GM21786 (cell line): ENCODE measurements at regions not wholly inside any gene's neighbourhood (a gene's known extent, or its start where the extent isn't known, plus 50 kb on each side); places are given as distances from the start of the nearest gene placed in this dataset.

Source experiments
- ATAC-seq: cut with Tn5 transposase; IDR thresholded peaks from one replicate; pipeline ENCODE4 v1.9.1; 2021; ENCODE audit not compliant: unreplicated experiment

DNA sequence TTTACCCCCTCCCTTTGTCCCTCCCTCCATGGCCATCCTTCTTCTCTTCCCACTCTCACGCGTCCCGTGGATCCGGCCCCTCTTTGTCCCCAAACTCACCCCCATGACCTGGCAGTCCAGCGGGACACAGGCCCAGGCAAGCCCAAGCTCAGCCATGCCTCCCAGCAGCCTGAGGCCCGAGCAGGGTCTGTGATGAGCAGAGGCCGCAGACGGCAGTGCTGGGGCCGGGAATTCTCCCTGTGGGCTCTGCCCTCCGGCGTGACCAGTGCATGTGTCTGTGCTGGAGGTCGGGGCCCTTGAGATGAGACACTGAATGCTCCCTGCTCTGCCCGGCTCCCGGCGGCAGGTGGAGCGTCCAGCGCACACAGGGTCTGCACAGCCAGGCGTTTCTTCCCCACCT, 237.9 kb downstream of the BRD1 start:
- no peak for ATAC-seq

DNA sequence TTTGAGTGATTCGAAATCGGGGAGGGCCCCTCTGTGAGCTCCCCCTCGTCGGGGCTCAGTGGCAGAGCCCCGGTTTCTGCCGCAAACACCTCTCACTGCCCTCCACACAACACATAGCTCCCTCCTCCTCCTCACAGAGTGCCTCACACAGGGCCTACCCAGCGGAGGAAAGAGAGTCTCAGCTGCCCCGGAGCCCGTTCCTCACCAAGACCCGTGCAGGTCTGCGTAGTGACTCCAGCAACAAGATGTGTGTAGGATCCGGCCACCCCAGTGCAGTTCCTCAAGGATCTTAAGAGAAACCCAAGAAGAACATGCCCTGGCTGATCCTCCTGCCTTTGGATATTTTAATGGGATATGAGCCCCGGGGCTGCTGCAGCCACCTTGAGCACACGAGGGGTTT, 238.4 kb downstream of the BRD1 start:
- ATAC-seq = no peak

DNA sequence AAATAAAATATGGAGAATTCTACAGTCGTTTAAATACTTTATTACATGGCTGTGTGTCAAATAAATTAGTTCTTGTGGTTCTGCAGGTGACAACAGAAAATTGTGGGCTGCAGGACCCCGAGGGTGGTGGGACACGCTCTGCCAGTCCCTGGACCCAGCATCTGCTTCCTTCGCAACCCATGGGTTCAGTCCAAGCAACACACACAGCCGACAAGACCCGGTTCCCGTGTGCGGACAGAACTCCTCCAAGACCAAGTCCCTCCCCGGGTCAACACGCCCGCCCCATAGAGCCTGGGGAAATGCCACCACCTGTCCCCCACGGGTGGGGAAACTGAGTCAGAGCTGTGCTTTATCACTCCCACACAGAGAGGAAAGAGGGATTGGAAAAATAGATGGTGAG, 238.9 kb downstream of the BRD1 start:
- ATAC-seq = no peak

DNA sequence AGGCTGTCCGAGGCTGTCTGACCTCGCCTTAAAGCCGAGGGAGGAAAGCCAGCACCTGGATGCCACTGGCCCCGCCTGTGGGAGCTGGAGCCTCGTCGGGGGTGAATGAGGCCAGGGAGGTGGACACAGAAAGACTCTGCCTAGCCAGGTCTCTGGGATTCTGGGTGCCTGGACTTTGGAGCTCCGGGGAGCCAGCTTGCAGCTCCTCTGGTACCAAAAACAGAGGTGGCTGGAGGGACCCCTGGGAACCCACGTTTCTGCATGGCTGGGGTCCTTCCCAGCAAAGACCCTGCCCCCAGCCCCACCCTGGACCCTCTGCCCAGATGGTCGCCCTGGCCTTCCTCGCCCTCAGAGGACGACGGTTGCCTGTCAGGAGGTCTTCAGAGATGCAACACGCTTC, 239.7 kb downstream of the BRD1 start:
- no peak for ATAC-seq

DNA sequence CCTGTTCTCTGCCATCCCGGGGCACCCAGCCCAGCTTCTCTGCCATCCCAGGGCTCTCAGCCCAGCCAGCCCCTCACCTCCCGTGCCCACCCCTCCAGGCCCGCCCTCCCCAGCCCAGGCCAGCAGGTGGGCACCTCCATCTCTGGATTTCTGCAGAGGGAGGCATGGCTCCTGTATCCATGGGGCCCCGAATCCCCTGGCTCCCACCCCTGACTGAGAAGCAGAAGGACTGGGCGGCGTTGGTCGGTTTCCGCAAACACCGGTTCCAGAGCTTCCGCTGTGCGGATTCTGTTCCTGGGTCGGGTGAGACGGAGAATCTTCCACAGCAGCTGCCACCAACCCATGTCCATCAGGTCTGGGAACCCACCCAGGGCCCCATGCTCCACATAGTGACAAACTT, 240.3 kb downstream of the BRD1 start:
- no peak for ATAC-seq

DNA sequence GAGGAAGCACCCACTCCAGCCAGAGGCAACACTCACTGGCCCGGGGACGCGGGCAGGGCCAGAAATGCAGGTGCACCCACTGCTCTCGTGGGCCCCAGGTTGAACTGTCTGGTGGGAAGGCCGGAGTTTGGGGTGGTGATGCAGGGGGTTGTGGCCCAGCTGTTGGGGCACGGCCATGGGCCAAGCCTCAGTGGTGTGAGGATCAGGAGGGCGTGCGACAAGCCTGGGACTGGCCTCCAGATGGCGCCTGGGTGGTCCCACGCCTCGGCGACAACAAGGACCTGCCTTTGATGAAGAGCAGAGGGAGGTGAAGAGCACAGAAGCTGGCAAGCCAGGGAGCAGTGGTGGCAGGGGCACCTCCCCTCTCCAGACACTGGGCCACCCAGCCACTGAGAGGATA, 240.8 kb downstream of the BRD1 start:
- ATAC-seq = no peak

DNA sequence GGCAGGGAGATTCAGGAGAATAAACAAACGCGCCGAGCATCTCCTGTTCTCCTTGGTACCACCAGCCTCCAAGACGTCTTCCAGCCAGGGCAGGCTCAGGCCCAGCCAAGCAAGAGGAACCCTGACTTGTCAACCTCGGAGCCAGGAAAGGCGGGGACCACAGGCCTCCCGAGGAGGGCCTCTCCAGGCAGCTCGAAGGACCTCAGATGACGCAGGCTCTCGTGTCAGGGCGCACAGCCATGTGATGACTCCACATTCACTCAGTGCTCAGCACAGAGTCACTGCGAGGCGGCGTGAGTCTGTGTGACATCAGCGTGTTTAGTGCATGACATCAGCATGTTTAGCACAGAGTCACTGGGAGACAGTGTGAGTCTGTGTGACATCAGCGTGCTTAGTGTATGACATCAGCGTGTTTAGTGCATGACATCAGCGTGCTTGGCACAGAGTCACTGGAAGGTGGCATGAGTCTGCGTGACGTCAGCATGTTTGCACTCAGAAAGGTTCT, 241.4 kb downstream of the BRD1 start:
- no peak for ATAC-seq

DNA sequence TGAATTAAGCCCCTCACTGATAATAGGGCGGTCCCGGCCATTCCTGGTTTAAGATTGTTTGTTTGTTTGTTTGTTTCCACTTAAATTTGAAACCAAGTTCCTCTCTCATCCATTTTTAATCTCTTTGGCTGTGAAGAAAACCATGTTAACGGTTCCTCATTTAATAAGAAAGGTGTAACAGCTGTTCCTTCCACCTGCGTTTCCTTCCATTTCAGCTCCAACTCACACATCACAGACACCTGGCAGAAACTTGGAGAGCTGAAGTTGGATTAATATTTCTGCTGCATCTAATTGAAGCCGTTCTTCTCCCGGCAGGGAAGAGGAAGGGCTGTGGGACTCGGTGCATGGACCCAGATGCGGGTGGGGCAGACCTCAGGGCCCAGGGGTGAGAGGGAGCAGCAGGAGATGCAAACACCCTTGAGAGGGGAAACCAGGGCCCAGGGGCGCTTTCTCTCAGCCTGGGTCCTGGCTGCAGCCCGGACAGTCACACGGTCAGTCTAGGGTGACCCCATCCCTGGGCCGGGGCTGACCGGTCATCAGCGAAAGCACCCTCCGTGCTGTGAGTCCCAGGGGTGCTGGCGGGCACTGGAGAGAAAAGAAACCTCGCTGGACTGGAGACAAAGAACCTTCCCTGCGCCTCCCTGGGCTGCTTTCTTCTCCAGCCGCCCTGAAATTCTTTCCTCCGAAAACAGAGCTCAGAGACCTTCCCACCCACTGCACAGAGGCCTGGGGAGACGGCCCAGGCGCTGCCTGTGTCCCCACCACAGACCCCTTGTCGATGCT, 242.0 kb downstream of the BRD1 start:
- no peak for ATAC-seq

DNA sequence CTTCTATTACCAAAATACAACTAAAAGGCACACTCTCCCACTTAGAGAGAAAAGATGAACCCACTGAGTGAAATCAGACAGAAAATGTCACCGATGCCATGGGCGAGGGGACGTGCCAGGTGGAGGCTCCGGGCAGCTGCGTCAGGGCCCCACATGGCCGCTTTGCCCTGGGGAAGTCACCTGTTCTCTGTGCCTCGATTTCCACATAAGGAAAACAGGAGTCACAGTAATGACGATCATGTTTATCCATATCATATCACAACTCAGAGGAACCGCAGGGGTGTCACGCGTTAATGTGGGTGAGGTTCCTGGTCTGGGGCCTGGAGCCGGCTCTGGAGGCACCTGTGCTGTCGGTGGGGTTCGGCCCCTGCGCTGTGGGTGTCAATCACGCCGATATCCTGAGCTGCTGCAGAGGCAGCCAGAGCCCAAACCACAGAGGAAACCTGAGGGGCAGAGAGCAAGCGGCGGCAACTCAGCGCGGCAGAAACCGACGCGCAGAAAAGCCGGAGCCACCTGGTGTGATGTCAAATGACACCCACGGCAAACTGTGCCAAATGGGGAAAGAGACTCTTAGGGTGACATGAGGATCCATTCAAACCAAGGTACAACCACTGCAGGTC, 243.7 kb downstream of the BRD1 start:
- no peak for ATAC-seq

DNA sequence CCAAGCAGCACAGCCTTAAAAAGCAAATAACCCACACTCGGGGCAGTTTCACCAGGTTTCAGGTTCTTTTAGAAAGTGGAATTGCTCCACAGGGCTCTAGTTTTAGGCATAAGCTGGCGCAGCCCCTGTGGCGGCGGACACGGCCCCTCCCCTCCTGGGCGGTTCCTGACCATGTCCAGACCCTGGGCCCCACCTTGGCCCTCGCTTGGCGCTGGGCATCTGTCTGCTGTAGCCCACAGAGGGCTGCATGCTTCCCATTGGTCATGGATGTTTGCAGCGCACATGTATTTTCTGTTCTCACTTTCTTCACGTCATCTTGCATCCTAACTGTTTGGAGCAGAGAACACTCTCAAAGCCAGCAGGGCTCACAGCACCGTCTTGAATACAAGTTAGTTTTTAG, 244.3 kb downstream of the BRD1 start:
- ATAC-seq = no peak

DNA sequence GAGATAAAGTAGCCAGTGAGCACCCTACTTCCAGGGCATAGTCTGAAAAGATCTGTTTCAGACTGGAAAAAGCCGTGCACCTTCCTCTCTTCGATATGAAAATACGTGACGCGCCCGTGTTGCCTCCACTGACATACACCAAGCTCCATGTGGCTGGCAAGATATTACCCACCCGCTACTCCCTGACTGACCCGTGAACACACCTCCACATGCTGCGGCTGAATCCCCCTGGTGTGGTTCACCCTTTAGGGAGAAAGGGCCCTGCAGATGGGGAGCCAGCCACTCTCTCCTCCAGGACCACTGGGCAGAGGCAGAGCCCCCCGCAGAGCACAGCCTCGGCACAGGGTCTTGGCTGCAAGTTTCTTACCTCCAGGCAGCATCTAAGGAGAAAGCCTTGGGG, 245.0 kb downstream of the BRD1 start:
- no peak for ATAC-seq

DNA sequence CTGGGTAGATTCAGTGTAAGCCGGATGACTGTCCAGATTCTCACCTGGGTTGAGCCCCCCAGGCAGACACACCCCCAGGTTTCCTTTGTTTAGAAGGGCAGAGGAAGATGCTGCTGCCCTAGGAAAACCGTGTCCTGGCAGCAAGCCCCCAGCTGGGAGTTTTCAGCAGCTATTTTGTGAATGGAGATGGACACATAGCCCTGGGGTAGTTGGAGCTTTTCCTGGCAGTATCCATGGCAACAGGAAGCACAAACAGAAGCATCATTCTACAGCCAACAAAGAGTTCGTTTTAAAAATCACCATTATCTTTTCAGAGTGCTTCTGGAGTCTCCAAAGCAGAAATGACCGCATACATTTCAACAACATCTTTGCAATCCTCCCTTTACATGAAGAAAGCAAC, 245.5 kb downstream of the BRD1 start:
- no peak for ATAC-seq

DNA sequence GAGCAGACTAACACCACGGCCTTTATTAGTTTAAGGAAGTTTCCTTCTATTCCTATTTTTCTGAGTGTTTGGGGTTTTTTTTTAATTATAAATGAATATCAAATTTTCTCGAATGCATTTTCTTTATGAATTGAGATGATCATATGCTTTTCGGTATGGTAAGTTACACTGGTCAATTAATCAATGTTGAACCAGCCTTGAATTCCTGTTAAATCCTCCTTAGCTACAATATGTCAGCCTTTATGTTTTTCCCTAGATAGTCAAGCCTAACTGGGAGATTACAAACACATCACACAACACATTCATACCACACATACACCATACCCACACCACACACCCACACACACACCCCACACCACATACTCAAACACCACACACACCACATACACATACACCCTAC, 247.6 kb downstream of the BRD1 start:
- ATAC-seq = no peak

DNA sequence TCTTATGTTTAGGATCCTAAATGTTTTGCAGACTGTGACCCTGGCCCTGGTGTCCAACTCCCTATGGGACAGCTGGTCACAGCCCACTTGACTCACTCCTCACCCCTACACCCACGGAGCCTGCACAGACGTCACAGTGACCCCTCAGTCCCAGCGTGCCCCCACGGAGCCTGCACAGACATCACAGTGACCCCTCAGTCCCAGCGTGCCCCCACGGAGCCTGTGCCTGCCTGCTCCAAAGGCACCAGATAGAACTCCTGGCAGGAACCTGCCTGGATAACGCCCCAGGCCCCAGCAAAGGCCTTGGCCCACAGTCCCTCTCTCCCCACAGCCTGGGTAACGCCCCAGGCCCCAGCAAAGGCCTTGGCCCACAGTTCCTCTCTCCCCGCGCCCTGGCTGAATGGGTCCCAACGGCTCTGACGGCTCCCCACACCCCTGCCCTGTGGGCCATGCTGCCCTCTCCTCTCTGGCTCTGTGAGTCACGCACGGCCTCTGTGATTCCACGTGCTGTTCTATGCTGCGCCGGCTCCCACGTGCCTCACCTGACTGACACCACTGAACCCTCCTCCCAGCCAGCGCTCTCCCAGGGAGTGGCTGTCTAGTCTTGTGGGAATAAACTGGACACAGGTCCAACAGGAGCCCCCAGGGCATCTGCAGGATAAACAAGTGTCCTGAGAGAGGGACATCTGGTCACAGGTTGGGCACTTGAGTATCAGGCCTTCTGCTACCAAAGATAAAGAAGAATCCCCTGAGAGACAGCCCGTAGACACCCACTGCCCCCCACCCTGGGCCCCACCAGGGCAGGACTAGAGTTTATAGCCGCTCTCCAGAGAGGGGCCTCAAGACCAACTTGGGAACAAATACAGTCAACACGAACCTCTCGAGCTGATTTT, 250.3 kb downstream of the BRD1 start:
- no peak for ATAC-seq

DNA sequence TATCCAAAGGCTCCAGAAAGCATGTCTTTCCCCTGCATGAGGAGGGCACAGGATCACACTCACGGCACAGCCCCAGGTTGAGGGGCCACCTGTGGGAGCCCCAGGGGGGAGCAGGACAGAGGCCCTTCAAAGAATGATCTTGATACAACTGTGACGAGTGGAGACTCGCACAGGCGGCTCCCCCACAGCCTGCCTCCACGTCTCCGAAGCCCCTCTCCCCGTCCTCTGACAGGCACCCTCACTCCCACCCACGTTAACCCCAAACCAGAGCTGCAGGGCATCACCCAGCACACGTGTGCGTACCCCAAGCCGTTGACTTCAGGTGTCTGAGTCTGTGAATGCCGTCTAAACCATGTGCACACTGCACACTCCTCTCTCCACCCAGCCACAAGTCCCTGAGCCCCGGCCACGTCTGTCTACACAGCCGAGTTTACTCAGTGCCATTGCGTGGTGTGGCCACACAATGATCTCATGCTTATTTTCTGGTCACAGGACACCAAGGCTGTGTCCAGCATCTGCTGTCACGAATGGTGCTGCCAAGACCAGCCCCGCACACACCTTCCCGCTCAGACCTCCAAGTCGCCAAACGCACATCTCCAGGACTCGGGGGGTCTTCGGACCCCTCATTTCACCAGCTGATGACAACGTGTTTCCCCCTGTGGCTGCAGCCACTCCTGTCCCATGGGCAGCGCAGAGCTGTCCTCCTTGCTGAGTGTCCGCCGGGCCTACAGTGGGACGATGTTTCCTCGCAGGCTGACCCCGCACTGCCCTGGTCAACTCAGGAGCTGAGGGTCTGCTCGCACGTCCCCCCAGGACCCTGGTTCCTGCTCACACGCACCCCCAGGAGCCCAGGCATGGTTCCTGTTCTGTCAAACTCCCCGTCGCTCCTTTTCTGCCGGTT, 251.2 kb downstream of the BRD1 start:
- ATAC-seq = no peak

DNA sequence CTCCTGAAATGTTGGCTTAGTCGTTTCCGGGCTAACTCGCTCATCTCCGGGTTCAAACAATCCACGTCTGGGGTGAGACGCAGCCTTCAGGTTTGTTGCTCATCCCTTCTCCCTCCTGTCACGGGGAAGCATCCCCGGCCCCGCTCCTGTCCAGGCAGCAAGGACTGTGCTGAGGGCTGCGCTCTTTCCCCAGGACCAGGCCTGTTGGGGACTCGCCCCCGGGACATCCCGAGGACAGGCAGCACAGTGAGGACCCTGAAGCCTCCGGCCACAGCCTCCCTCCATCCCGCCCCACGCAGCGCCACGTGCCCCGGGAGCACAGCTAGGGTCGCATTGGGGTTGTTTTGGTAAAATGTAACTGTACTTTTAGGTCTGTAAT, 252.0 kb downstream of the BRD1 start:
- no peak for ATAC-seq

DNA sequence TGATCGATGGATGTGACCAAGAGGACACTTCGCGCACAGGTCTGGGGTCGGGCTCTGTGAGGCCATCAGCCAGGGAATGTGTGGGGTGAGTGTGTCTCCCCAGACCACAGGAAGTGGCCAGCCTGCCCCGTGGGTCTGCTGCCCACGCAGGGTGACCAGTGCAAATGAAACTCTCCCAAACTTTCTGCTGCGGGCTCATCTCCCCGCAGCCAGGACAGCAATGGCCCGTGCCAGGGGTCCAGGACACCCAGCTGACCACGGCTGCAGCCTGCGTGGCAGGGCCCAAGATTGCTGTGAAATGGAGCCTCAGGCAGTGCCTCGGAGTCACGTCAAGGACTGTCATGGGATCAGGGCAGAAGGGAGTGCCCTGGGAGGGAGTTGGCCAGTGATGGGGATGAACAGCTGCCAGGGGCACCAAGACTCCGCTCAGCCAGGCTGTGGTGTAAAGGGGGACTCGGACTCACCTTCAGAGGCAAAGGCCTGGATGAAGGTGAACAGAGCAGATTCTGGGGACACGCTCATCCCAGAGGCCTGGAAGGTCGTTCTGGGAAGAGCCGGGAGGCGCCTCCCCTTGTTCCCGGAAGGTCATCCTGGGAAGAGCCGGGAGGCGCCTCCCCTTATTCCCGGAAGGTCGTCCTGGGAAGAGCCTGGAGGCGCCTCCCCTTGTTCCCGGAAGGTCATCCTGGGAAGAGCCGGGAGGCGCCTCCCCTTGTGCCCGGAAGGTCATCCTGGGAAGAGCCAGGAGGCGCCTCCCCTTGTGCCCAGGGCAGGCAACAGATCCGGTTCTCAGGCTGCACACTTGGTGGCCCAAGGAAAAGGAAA, 252.6 kb downstream of the BRD1 start:
- no peak for ATAC-seq

DNA sequence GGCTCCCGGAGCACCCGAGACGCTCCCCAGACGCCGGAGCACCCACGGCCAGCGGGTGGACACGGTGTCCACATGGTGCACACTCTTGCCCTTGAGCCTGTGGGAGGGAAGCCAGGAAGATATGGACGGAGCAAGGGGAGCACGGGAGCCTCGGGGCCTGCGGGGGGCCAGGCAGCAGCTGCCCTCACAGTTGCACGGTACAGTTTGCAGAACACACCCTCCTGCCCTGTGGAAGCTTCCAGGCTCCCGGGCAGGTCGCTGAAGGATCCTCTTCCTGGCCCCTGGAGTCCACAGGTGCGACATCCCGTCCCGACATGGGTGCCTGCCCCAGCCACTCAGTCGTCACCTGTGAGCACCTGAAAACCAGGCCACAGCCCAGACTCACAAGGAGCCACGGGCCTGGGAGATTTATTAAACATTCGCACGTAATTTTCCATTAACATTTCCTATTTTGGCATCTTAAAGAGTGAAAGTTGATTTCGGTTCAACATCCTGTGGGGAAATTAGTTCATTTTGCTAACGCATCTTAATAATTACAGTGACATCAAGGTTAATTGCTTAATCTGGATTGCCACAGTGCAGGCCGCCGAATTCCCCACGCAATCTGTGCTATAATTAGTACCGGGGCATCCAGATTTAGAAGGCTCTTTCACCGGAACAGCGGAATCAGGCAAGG, 253.3 kb downstream of the BRD1 start:
- ATAC-seq = no peak

DNA sequence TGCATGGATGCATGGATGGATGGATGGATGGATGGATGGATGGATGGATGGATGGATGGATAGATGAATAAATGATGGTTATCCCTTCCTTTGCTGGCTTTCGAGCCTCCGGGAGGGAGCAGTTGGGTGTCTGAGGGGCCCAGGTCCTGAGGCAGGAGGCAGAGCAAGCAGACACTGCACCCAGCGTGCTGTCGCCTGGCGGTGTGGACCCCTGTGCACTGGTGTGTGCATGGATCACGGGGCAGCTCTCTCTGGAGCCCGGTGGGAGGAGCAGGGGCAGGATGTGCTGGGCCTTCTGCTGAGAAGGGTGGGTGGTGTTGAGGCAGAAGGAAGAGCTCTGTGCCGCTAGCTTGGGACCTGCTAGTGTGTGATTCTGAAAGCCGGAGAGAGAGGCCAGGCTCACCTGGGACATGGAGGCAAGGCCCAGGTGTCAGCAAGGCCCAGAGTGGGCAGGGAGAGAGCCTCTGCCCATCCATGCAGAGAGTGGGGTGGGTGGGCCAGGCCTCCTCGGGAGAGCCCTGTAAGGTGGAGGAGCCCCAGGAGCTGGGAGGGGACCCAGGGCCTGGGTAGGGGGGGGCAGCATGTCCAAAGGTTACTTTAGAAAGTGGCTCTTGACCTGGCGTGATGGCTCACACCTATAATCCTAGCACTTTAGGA, 254.4 kb downstream of the BRD1 start:
- no peak for ATAC-seq
